GM10248 (cell line): ENCODE measurements at regions not wholly inside any gene's neighbourhood (a gene's known extent, or its start where the extent isn't known, plus 50 kb on each side); places are given as distances from the start of the nearest gene placed in this dataset.

ENCODE experiments used
- CTCF ChIA-PET: fragments of 300-600 bp; sonication (Branson Sonifier 250); formaldehyde crosslinking; extraction: SDS; loops from one replicate; lab custom pipeline; 2021; ENCODE audit warnings: antibody characterized with exemption; lab: Yijun Ruan, JAX
- POLR2A ChIA-PET: fragments of 350-650 bp; sonication (Branson Sonifier 250); formaldehyde crosslinking; extraction: SDS; loops from one replicate; lab custom pipeline; 2020; ENCODE audit warnings: antibody characterized with exemption; lab: Yijun Ruan, JAX
- DNase-seq: peaks from one replicate; pipeline ENCODE4 v3.0.0; 2012; ENCODE audit errors: extremely low spot score
- CTCF ChIP-seq: IDR thresholded peaks from 2 replicates; pipeline ENCODE4 v1.5.1; 2012; ENCODE audit warnings: mild to moderate bottlenecking, low read depth; ENCODE audit errors: extremely low read depth, missing control alignments, control extremely low read depth

- no peak for TF ChIP-seq CTCF
- POLR2A ChIA-PET: no interaction called here
- CTCF ChIA-PET: interaction anchor here (1.4 to 1.5 kb wide), 2 partner anchors 11 to 73 kb away, joined by 3 to 8 read pairs; no protein-coding TSS in a partner anchor
- no peak for DNase-seq
These were observed 251.8 kb downstream of the ADGRL2 start for GRCh38 chr1:82052563-82052962.

GRCh38 chr1:82048596-82048995 lies 247.9 kb downstream of the ADGRL2 start:
- CTCF ChIA-PET: no interaction called here
- DNase-seq: no peak

GRCh38 chr1:82045221-82045620 lies 244.5 kb downstream of the ADGRL2 start:
- TF ChIP-seq CTCF: no peak
- no peak for DNase-seq
- POLR2A ChIA-PET: no interaction called here
- CTCF ChIA-PET: no interaction called here

More at GRCh38 chr1:82048596-82048995, 247.9 kb downstream of the ADGRL2 start:
- POLR2A ChIA-PET: no interaction called here
- no peak for TF ChIP-seq CTCF

- POLR2A ChIA-PET: no interaction called here
- no peak for TF ChIP-seq CTCF
- CTCF ChIA-PET: interaction anchor here (1.0 to 1.6 kb wide), 2 partner anchors 10 to 47 kb away, joined by 3 read pairs; no protein-coding TSS in a partner anchor
- DNase-seq: no peak
These were observed 243.8 kb downstream of the ADGRL2 start for GRCh38 chr1:82044536-82044935.

GRCh38 chr1:82044111-82044510 lies 243.4 kb downstream of the ADGRL2 start:
- no peak for TF ChIP-seq CTCF
- POLR2A ChIA-PET: no interaction called here
- CTCF ChIA-PET: interaction anchor here (1.0 to 1.6 kb wide), 2 partner anchors 11 to 46 kb away, joined by 3 read pairs; no protein-coding TSS in a partner anchor
- no peak for DNase-seq

GRCh38 chr1:82042306-82043060 lies 241.7 kb downstream of the ADGRL2 start:
- TF ChIP-seq CTCF: no peak
- ChIA-PET POLR2A (no interaction called here), CTCF (interaction anchor here (1.0 to 2.8 kb wide), 3 partner anchors 10 to 24 kb away, joined by 3 to 8 read pairs (median 5); no protein-coding TSS in a partner anchor)
- DNase-seq: no peak
